ENCODE measurements at regions not wholly inside any gene's neighbourhood (a gene's known extent, or its start where the extent isn't known, plus 50 kb on each side); places are given as distances from the start of the nearest gene placed in this dataset.

- H3K79me2 ChIP-seq (ENCODE audit: insufficient read depth, low read length), result no peaks in the 10 kb centered on the region
- no peak for TF ChIP-seq CTCF (IDR thresholded peaks at IDR 0.05)
- Mint-ChIP-seq H3K4me1 (no peaks in the 10 kb centered on the region), H3K36me3 (no peaks in the 10 kb centered on the region), H3K27me3 (ENCODE audit: low read depth in 3 of 3) (peaks cover 0 to 2% (median 0%) of the 10 kb centered on the region in 3 donors), H3K4me3 (no peak overlapping the region), H3K27ac (no peak overlapping the region), H3K9me3 (peaks cover 0 to 2% (median 1%) of the 10 kb centered on the region in 7 donors)
- H3K4me3 ChIP-seq (replicated peaks in 1 of 3; ENCODE audit: low read depth in 2 of 3, low read length in 3 of 3), result no peak overlapping the region
- no peaks in the 10 kb centered on the region for H3K27me3 ChIP-seq (ENCODE audit: control insufficient read depth in 2 of 2, insufficient read depth in 2 of 2, low read length in 2 of 2)
- DNase-seq, result no peak
- intact Hi-C loops (cut with micrococcal nuclease), result no loop called here
- no peak overlapping the region for H2AFZ ChIP-seq (ENCODE audit: insufficient read depth, low read depth, low read length, poor library complexity, severe bottlenecking)
- no peaks in the 10 kb centered on the region for H3K9me3 ChIP-seq (replicated peaks in 1 of 2; ENCODE audit: control insufficient read depth in 1 of 2, insufficient read depth in 1 of 2, low read length in 2 of 2)
- no peak overlapping the region for H3K4me2 ChIP-seq (replicated peaks; ENCODE audit: extremely low read depth, low read length, poor library complexity, severe bottlenecking)
- no peaks in the 10 kb centered on the region for H4K20me1 ChIP-seq (ENCODE audit: insufficient read depth, low read length)
- H3K36me3 ChIP-seq (replicated peaks in 1 of 2; ENCODE audit: control insufficient read depth in 1 of 2, insufficient read depth in 2 of 2, low read length in 2 of 2), result no peaks in the 10 kb centered on the region
- no peaks in the 10 kb centered on the region for H3K4me1 ChIP-seq (ENCODE audit: control insufficient read depth in 1 of 2, insufficient read depth in 2 of 2, low read length in 2 of 2)
- no CpG with 5 or more reads among the region's 4 CpGs for WGBS (ENCODE audit: insufficient coverage)
- no peak overlapping the region for H3K27ac ChIP-seq (ENCODE audit: low read depth in 1 of 2, low read length in 2 of 2)
- H3K9ac ChIP-seq (ENCODE audit: insufficient read depth, low read length, poor library complexity, severe bottlenecking), result no peak overlapping the region
Measured at GRCh38 chr7:113371416-113372043, 253.2 kb upstream of the SMIM30 start.

GRCh38 chr7:113370910-113371309 is 252.6 kb upstream of the SMIM30 start:
- Histone ChIP-seq H3K9ac (ENCODE audit: insufficient read depth, low read length, poor library complexity, severe bottlenecking) (no peak overlapping the region), H3K79me2 (ENCODE audit: insufficient read depth, low read length) (no peaks in the 10 kb centered on the region), H3K27ac (ENCODE audit: low read depth in 1 of 2, low read length in 2 of 2) (no peak overlapping the region), H3K9me3 (replicated peaks in 1 of 2; ENCODE audit: control insufficient read depth in 1 of 2, insufficient read depth in 1 of 2, low read length in 2 of 2) (no peaks in the 10 kb centered on the region), H2AFZ (ENCODE audit: insufficient read depth, low read depth, low read length, poor library complexity, severe bottlenecking) (no peak overlapping the region), H3K36me3 (replicated peaks in 1 of 2; ENCODE audit: control insufficient read depth in 1 of 2, insufficient read depth in 2 of 2, low read length in 2 of 2) (no peaks in the 10 kb centered on the region), H3K27me3 (ENCODE audit: control insufficient read depth in 2 of 2, insufficient read depth in 2 of 2, low read length in 2 of 2) (no peaks in the 10 kb centered on the region), H3K4me2 (replicated peaks; ENCODE audit: extremely low read depth, low read length, poor library complexity, severe bottlenecking) (no peak overlapping the region), H3K4me3 (replicated peaks in 1 of 3; ENCODE audit: low read depth in 2 of 3, low read length in 3 of 3) (no peak overlapping the region), H3K4me1 (ENCODE audit: control insufficient read depth in 1 of 2, insufficient read depth in 2 of 2, low read length in 2 of 2) (no peaks in the 10 kb centered on the region), H4K20me1 (ENCODE audit: insufficient read depth, low read length) (no peaks in the 10 kb centered on the region)
- no CpG with 5 or more reads among the region's 2 CpGs for WGBS (ENCODE audit: insufficient coverage)
- no peak for DNase-seq
- Mint-ChIP-seq H3K4me1 (no peaks in the 10 kb centered on the region), H3K27ac (no peak overlapping the region), H3K36me3 (no peaks in the 10 kb centered on the region), H3K9me3 (peaks cover 0 to 2% (median 1%) of the 10 kb centered on the region in 7 donors), H3K27me3 (ENCODE audit: low read depth in 3 of 3) (peaks cover 0 to 2% (median 0%) of the 10 kb centered on the region in 3 donors), H3K4me3 (no peak overlapping the region)
- no peak for TF ChIP-seq CTCF (IDR thresholded peaks at IDR 0.05)
- intact Hi-C loops (cut with micrococcal nuclease), result no loop called here

All from CD14-positive monocyte (primary cell).